ENCODE measurements at regions not wholly inside any gene's neighbourhood (a gene's known extent, or its start where the extent isn't known, plus 50 kb on each side); places are given as distances from the start of the nearest gene placed in this dataset.

DNA sequence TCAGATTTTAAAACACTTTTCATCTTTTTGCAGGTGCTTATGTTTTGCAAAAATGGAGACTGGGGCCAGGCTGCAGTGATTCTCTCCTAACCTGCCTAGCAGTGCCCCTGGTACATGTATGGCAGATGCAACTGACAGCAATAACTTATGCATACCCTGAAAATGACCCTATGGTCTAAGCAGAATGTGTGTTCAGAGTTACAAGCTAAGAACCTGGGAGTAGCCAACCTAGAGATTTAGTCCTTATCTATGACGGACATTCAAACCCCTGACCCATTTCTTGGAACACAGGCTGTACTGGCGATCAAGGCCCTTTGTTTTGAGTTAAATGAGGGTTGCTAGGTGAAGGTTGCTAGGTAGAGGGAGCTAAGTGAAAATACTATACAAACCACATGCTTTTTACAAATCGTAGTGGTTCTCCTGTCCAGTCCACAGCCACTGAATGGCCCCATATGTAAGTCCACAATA lies 184.9 kb upstream of the SESN3 start:
- H3K36me3 ChIP-seq, result no peaks in the 10 kb centered on the region
- no peak overlapping the region for H3K27ac ChIP-seq
- intact Hi-C loops (cut with DNase I; ENCODE audit: low total_unique reads), result no loop called here
- in situ Hi-C loops (cut with MboI; ENCODE audit: low pct_ligation_motif_present in 1 of 4, low pct_unique_long_range_greater_than_20kb in 1 of 4, low sequenced_read_pairs in 3 of 4), result no loop called here
- no peaks in the 10 kb centered on the region for H3K9me3 ChIP-seq
- TF ChIP-seq POLR2AphosphoS5 (IDR thresholded peaks at IDR 0.05), result no peak
- no peak for TF ChIP-seq EP300 (IDR thresholded peaks at IDR 0.05; ENCODE audit: low read depth)
- TF ChIP-seq CTCF (IDR thresholded peaks at IDR 0.05), result no peak
- TF ChIP-seq POLR2A (IDR thresholded peaks at IDR 0.05), result no peak
- no peak for DNase-seq
- no peak overlapping the region for H3K4me3 ChIP-seq
- 30 to 56% methylated on average over 2 to 3 of the region's 3 CpGs for WGBS, 2 donors (ENCODE audit: low coverage in 1 of 2)
- no peaks in the 10 kb centered on the region for H3K4me1 ChIP-seq
- no peaks in the 10 kb centered on the region for H3K27me3 ChIP-seq

- in situ Hi-C loops (cut with MboI; ENCODE audit: low pct_ligation_motif_present in 1 of 4, low pct_unique_long_range_greater_than_20kb in 1 of 4, low sequenced_read_pairs in 3 of 4), result no loop called here
- H3K27ac ChIP-seq, result no peak overlapping the region
- no peaks in the 10 kb centered on the region for H3K4me1 ChIP-seq
- TF ChIP-seq CTCF (IDR thresholded peaks at IDR 0.05) (no peak), POLR2A (IDR thresholded peaks at IDR 0.05) (no peak), EP300 (IDR thresholded peaks at IDR 0.05; ENCODE audit: low read depth) (no peak), POLR2AphosphoS5 (IDR thresholded peaks at IDR 0.05) (no peak)
- intact Hi-C loops (cut with DNase I; ENCODE audit: low total_unique reads), result no loop called here
- H3K36me3 ChIP-seq, result no peaks in the 10 kb centered on the region
- DNase-seq, result no peak
- H3K4me3 ChIP-seq, result no peak overlapping the region
- H3K27me3 ChIP-seq, result no peaks in the 10 kb centered on the region
- H3K9me3 ChIP-seq, result no peaks in the 10 kb centered on the region
- 67 to 86% methylated on average over 2 of the region's 2 CpGs for WGBS, 2 donors (ENCODE audit: low coverage in 1 of 2)
These were observed 183.2 kb upstream of the SESN3 start for GRCh38 chr11:95414217-95414616.

DNA sequence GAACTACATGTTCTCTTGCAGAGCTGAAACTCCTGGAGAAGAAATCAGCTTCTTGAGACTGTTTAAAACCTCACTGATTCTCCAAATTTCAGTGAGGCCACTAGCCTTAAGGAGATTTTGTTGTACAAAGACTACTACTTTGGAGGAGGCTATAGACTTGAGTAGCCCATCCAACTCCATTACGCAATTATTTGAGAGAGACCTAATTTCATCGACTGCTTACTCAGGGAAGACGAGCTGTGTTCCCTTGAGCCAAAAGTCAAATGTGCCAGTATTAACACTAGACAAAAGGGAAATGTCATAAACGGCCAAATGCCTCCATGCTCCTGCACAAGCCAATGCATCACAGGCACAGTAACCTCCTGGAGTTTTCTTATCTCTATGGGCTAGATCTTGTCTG lies 182.8 kb upstream of the SESN3 start:
- TF ChIP-seq POLR2AphosphoS5 (IDR thresholded peaks at IDR 0.05) (no peak), POLR2A (IDR thresholded peaks at IDR 0.05) (no peak), CTCF (IDR thresholded peaks at IDR 0.05) (no peak), EP300 (IDR thresholded peaks at IDR 0.05; ENCODE audit: low read depth) (no peak)
- no peak overlapping the region for H3K27ac ChIP-seq
- intact Hi-C loops (cut with DNase I; ENCODE audit: low total_unique reads), result no loop called here
- no peak for DNase-seq
- H3K36me3 ChIP-seq, result no peaks in the 10 kb centered on the region
- no peaks in the 10 kb centered on the region for H3K4me1 ChIP-seq
- in situ Hi-C loops (cut with MboI; ENCODE audit: low pct_ligation_motif_present in 1 of 4, low pct_unique_long_range_greater_than_20kb in 1 of 4, low sequenced_read_pairs in 3 of 4), result no loop called here
- no peaks in the 10 kb centered on the region for H3K27me3 ChIP-seq
- no peaks in the 10 kb centered on the region for H3K9me3 ChIP-seq
- no peak overlapping the region for H3K4me3 ChIP-seq
- WGBS, 2 donors (ENCODE audit: low coverage in 1 of 2), result 77 to 85% methylated on average over 4 of the region's 4 CpGs

DNA sequence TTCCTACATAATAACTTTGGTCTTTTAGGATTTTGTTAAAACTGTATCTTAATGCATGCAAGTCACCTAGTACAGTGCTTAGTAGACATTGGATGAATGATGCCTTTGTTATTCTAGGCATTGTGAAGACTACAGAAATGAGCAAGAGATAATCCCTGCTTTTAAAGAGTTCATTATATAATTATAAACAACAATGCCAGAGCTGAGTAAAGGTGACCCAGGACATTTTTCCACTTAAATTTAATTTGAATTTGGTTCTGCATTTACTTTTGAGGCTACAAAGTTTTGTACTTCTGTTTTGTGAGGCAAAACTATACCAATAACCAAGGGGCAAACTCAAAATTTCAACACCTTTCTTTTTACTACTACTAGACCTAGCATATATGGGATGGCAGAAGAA lies 182.0 kb upstream of the SESN3 start:
- Histone ChIP-seq H3K4me1 (no peaks in the 10 kb centered on the region), H3K36me3 (no peaks in the 10 kb centered on the region), H3K27me3 (no peaks in the 10 kb centered on the region), H3K27ac (no peak overlapping the region), H3K9me3 (no peaks in the 10 kb centered on the region), H3K4me3 (no peak overlapping the region)
- in situ Hi-C loops (cut with MboI; ENCODE audit: low pct_ligation_motif_present in 1 of 4, low pct_unique_long_range_greater_than_20kb in 1 of 4, low sequenced_read_pairs in 3 of 4) (no loop called here), intact Hi-C loops (cut with DNase I; ENCODE audit: low total_unique reads) (no loop called here)
- TF ChIP-seq POLR2AphosphoS5 (IDR thresholded peaks at IDR 0.05) (no peak), CTCF (IDR thresholded peaks at IDR 0.05) (no peak), POLR2A (IDR thresholded peaks at IDR 0.05) (no peak), EP300 (IDR thresholded peaks at IDR 0.05; ENCODE audit: low read depth) (no peak)
- no peak for DNase-seq

Measured in transverse colon (tissue), 4 donors.